ENCODE measurements at regions not wholly inside any gene's neighbourhood (a gene's known extent, or its start where the extent isn't known, plus 50 kb on each side); places are given as distances from the start of the nearest gene placed in this dataset.
"Not testable (repeated sequence)": the region's sequence is repeated elsewhere in the genome, so short reads cannot be mapped to it uniquely, and the experiment has no call there.

- DNase-seq = not testable (repeated sequence)
These were observed 171.4 kb upstream of the AGR3 start for GRCh38 chr7:17053164-17053563.

- DNase-seq = no peak
These were observed 172.4 kb upstream of the AGR3 start for GRCh38 chr7:17054206-17054605.

- DNase-seq = no peak
These were observed 173.1 kb upstream of the AGR3 start for GRCh38 chr7:17054836-17055235.

- no peak for DNase-seq
These were observed 173.8 kb upstream of the AGR3 start for GRCh38 chr7:17055596-17055995.

GRCh38 chr7:17056491-17057142 lies 174.8 kb upstream of the AGR3 start:
- DNase-seq = no peak

GRCh38 chr7:17057143-17057509 lies 175.3 kb upstream of the AGR3 start:
- DNase-seq = no peak

- DNase-seq = no peak
These were observed 176.8 kb upstream of the AGR3 start for GRCh38 chr7:17058568-17058967.

- no peak for DNase-seq
These were observed 178.3 kb upstream of the AGR3 start for GRCh38 chr7:17060051-17060450.

GRCh38 chr7:17061443-17061842 lies 179.7 kb upstream of the AGR3 start:
- no peak for DNase-seq

- no peak for DNase-seq
These were observed 180.6 kb upstream of the AGR3 start for GRCh38 chr7:17062151-17063044.

GRCh38 chr7:17063045-17063383 lies 181.2 kb upstream of the AGR3 start:
- DNase-seq = no peak

GRCh38 chr7:17067691-17068090 lies 185.9 kb upstream of the AGR3 start:
- no peak for DNase-seq

- no peak for DNase-seq
These were observed 187.4 kb upstream of the AGR3 start for GRCh38 chr7:17069146-17069545.

- no peak for DNase-seq
These were observed 188.5 kb upstream of the AGR3 start for GRCh38 chr7:17070231-17070708.

- DNase-seq = no peak
These were observed 190.1 kb upstream of the AGR3 start for GRCh38 chr7:17071866-17072265.

- no peak for DNase-seq
These were observed 193.9 kb upstream of the AGR3 start for GRCh38 chr7:17075601-17076255.

- DNase-seq = no peak
These were observed 196.5 kb upstream of the AGR3 start for GRCh38 chr7:17078298-17078697.

GRCh38 chr7:17083392-17084165 lies 201.8 kb upstream of the AGR3 start:
- no peak for DNase-seq

- DNase-seq = no peak
These were observed 202.3 kb upstream of the AGR3 start for GRCh38 chr7:17084166-17084475.

- DNase-seq = no peak
These were observed 203.4 kb upstream of the AGR3 start for GRCh38 chr7:17085186-17085585.

- no peak for DNase-seq
These were observed 204.6 kb upstream of the AGR3 start for GRCh38 chr7:17086403-17086802.

- no peak for DNase-seq
These were observed 207.7 kb upstream of the AHR start for GRCh38 chr7:17090751-17091150.

GRCh38 chr7:17093461-17093860 lies 205.0 kb upstream of the AHR start:
- DNase-seq = no peak
